OCI-M2 (cell line): ENCODE measurements at regions not wholly inside any gene's neighbourhood (a gene's known extent, or its start where the extent isn't known, plus 50 kb on each side); places are given as distances from the start of the nearest gene placed in this dataset.

Experiments used
- DNase-seq: peaks from one replicate; lab custom pipeline; 2025; ENCODE audit not compliant: unreplicated experiment; lab: John Stamatoyannopoulos, UW

GRCh38 chr14:42860371-42860770, 1253.7 kb downstream of the LRFN5 start:
- DNase-seq = no peak

DNA sequence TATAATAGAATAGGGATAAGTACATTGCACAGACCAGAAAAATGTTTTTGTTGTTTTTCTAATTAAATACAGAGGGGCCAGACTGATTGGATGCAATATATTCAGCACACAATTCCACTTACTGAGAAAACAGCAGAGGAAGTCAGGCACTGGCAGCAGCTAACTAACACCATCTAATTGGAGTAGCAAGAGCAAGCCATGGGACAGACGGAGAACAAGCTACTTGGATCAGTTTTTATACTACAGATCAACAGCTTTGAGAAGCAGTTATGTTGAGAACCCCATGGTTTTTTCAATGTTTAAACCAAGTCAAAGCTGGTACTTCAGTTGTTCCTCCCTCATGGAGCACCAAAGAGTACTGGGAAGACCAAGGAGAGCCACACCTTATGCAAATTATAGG, 1249.4 kb downstream of the LRFN5 start:
- DNase-seq = no peak

GRCh38 chr14:42855085-42855484, 1248.4 kb downstream of the LRFN5 start:
- no peak for DNase-seq

DNA sequence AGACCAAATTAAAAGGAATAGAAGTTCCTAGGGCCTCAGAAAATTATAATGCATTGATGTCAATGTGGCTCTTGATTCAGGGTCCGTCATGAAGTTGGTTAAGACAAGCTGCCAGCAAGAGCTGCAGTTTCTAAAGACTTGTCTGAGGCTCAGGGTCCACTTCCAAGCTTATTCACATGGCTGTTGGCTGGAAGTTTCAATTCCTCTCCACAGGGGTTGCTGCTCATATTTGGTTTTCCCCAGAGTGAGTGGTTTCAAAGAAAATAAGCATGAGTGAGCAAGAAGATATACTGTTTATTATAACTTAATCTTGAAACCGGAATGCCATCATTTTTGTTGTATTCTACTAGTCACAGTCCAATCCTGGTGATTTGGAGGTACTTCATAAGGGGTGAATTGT, 1247.4 kb downstream of the LRFN5 start:
- no peak for DNase-seq

- DNase-seq = no peak
These were observed 1242.0 kb downstream of the LRFN5 start for GRCh38 chr14:42848652-42849051.

DNA sequence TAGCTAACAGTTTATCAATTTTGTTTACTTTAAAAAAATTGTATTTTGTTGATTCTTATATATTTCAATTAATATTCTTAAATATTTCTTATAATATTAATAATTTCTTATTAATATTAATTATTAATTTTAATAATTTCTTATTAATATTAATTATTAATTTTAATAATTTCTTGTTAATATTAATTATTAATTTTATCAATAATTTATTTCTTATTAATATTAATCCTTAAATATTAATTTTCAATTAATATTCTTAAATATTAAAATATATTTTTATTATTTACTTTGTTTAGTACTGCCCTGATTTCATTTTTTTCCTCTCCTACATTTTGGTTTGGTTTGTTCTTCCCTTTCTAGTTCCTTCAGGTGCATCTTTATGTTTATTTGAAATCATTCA, 1208.1 kb downstream of the LRFN5 start:
- DNase-seq = no peak

- DNase-seq = no peak
These were observed 1200.2 kb downstream of the LRFN5 start for GRCh38 chr14:42806909-42807315.

DNA sequence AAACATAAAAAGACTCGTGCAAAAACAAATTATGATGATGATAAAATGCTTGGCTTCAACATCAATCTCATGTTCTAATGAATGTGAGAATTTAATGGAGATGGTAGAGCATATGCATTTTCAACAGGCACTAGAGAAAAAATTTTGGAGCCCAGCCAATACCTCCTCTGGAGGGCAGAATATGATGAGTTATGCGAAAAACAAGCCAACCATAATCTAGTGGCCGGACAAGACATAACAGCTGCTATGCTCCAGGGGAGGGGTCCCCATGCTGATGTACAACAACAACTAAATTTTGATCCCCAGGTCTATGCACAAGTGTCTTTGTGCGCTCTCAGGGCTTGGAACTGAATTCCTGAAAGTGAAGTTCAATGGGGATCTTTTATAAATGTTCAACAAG, 1197.5 kb downstream of the LRFN5 start:
- no peak for DNase-seq

- DNase-seq = no peak
These were observed 1195.7 kb downstream of the LRFN5 start for GRCh38 chr14:42802346-42802745.

- no peak for DNase-seq
These were observed 1185.5 kb downstream of the LRFN5 start for GRCh38 chr14:42792166-42792565.

DNA sequence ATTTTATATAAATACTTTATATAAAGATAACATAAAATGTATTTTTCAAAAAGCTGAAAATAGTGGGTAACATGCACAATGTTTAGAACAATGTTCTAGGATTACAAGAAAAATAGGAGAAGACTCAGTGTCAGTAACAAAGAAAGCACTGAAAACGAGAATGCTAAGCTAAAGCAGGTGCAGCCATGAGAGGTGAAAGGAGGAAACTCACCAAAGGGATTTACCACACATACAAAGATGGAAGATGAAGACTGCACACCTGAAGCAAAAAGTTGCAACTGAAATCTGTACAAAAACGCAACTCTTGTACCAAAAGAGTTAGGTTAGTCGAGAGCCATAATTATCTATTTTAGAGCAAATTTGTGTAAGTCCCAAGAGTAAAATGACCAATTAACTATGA, 1176.1 kb downstream of the LRFN5 start:
- no peak for DNase-seq

DNA sequence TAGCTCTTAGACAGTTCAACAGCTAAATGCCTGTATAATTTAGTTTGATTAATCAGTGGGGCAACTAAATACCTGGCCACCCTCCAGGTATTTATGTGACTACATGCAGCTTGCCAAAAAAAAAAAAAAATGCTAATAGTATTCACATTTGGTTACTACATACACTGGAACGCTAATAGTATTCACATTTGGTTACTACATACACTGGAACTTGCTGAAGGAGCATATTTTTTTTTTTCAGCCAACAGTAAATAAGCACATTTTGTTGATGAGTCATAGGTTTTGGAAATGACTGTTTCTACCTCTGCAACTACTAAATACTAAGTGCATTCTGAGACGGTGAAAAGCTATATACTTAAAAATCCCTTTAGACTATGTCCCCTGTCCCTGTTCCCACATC, 1172.3 kb downstream of the LRFN5 start:
- DNase-seq = no peak

DNA sequence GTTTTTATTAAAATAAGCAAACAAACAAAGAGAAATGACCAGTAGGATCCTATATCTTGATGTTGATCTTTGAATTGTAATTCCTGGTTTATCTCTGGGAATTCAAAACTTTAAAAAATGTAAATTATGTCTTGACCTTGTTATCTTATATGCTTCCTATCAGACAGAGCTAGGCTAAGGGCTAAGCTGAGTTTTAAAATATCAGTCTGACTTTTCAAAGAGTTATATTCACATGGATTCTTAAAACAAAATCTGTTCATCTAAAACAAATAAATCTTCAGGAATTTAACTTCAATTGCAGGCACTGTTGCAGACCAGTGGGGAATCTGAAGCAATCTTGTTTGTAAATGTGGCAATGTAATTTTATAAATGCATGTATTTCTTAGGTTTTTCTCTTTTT, 1144.1 kb downstream of the LRFN5 start:
- no peak for DNase-seq

- DNase-seq = no peak
These were observed 1135.4 kb downstream of the LRFN5 start for GRCh38 chr14:42742084-42742483.

DNA sequence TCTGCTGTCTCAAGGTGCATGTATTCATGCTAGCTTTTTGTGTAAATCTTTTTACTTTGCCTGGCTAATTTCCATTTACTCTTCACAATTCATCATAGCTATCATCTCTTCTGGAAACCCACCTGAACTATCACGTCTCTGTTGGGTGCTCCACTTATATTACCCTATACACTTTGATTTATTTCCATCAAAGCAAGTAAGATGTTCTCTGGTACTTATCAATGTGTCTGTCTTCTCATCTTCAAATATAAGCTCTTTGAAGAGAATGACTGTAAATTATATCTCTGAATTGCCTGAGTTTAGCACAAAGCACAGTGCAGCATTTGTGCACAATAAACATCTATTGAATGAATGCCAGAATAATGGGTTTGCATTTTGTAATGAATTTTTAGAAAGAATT, 1129.7 kb downstream of the LRFN5 start:
- DNase-seq = no peak

- DNase-seq = no peak
These were observed 1127.4 kb downstream of the LRFN5 start for GRCh38 chr14:42734041-42734440.

DNA sequence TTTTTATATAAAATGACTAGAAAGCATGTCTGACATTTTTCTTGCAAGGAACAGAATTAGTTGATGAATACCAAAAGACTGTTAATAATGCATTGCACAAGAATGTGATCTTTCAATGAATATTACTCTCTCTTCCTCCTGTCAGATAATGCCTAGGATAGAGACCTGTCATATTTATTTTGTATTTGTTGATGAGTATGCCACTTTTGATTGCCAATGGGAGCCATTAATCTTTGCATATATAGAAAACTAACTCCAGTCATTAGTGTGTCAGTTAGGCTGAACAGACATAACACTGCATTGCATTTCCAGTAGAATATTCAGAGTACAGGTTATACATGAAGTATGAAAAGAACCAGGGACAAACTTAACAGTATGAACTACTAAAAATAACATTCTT, 1125.3 kb downstream of the LRFN5 start:
- DNase-seq = no peak

- no peak for DNase-seq
These were observed 1124.8 kb downstream of the LRFN5 start for GRCh38 chr14:42731480-42731879.

DNA sequence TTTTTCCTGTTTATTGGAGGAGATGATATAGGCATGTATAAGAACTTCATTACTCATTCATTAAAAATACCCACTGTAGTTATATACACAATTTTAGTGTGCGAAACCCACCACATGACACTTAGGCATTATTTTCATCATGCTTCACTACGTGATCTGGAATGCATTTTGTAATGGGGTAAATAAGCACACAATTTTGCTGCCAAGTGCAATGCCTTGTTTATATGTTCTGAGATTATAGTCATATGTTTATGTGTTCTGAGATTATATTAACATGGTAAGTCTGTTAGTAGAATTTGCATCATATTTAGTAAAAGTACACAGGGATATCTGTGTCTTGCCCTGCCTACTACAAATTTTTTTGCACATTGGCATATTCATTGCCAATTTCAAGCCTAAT, 1123.0 kb downstream of the LRFN5 start:
- no peak for DNase-seq

DNA sequence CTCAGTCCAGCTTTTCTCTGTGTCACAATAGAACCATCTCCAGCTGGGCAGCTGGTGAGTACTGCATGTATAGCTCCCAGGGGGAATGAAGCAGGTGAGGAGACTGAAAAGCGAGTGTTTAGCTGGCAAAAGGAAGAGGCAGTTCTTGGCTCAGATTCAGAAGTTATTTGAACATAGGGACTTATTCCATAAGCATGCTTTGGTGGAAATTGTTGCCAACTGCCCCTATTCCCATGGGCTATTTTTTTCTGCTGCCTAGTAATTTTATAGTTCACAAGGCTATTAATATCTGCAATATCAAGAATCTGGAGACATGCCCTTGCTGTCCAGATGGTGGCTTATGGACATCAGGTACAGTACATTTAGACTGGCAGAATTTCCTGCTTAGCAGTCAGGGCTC, 1112.7 kb downstream of the LRFN5 start:
- DNase-seq = no peak

DNA sequence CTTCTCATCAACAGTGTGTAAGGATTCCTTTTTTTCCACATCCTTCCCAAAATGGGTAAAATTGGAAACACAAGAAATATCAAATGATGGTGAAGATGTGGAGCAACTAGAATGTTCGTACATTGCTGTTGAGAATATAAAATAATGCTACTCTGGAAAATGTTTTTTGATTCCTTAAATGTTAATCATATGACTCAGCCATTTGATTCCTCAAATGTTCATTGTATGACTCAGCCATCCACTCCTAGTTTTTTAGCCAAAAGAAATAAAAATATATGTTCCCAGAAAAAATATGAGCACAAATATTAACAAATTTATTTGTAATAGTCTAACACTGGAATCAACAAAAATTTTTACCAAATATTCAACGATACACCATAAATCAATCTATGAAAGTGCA, 1108.6 kb downstream of the LRFN5 start:
- DNase-seq = no peak

GRCh38 chr14:42710071-42710470, 1103.4 kb downstream of the LRFN5 start:
- DNase-seq = no peak

DNA sequence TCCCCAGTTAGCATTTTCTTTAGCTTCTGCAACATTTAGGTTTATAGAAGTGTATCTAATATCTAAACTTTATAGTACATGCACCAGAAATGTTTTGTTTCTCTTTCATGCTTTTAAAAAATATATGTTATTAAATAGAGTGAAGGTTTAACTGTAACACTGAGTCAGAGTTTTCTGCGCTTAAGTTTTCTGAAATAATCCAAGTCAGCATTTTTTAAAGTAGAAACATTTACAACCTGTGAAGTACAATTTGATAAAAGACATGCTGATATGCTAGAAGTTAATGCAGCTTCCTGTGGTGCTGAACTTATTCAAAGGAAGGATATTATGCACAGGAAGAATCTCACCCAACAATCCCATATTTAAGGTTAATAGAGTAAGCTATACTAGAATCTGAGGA, 1096.8 kb downstream of the LRFN5 start:
- DNase-seq = no peak

- DNase-seq = no peak
These were observed 1080.7 kb downstream of the LRFN5 start for GRCh38 chr14:42687421-42687820.
